OCI-LY7 (cell line): ENCODE measurements at regions not wholly inside any gene's neighbourhood (a gene's known extent, or its start where the extent isn't known, plus 50 kb on each side); places are given as distances from the start of the nearest gene placed in this dataset.

ENCODE experiments used
- BruUV-seq: library from RNA; stranded (reverse); fragments of 400-500 nt; replicated peaks from 2 replicates; lab custom pipeline; 2021; lab: Mats Ljungman, UMichigan
- CTCF ChIA-PET: fragments of 300-600 bp; sonication (Branson Sonifier 250); formaldehyde crosslinking; loops from one replicate; lab custom pipeline; 2022; ENCODE audit warnings: antibody characterized with exemption; ENCODE audit not compliant: unreplicated experiment; lab: Charles Lee
- POLR2A ChIA-PET: fragments of 300-600 bp; sonication (Branson Sonifier 250); formaldehyde crosslinking; loops from one replicate; lab custom pipeline; 2022; ENCODE audit warnings: antibody characterized with exemption; lab: Charles Lee
- DNase-seq: peaks from one replicate; pipeline ENCODE4 v3.0.0-alpha.2; 2015; ENCODE audit warnings: low spot score
- H2AFZ ChIP-seq: fragments of 200-600 bp; sonication (generic), shearing (Covaris generic); 2 replicates; pipeline ENCODE4 v1.6.1; 2014; ENCODE audit warnings: mild to moderate bottlenecking, antibody characterized with exemption, low read length, moderate library complexity
- H3K27ac ChIP-seq: fragments of 200-600 bp; sonication (generic); 2 replicates; pipeline ENCODE4 v1.5.1; 2014; ENCODE audit warnings: mixed run types, low read depth, mild to moderate bottlenecking, moderate library complexity, low read length, inconsistent platforms; ENCODE audit not compliant: poor library complexity, severe bottlenecking
- H3K36me3 ChIP-seq: fragments of 200-600 bp; sonication (generic); 2 replicates; pipeline ENCODE4 v1.6.1; 2014; ENCODE audit warnings: mild to moderate bottlenecking, antibody characterized with exemption, low read length, moderate library complexity, mixed read lengths; ENCODE audit not compliant: insufficient read depth
- H3K4me1 ChIP-seq: fragments of 200-600 bp; sonication (generic); 2 replicates; pipeline ENCODE4 v1.5.1; 2014; ENCODE audit warnings: mild to moderate bottlenecking, low read length; ENCODE audit not compliant: insufficient read depth, poor library complexity, severe bottlenecking
- H3K4me2 ChIP-seq: fragments of 200-600 bp; sonication (generic); 2 replicates; pipeline ENCODE4 v1.6.1; 2014; ENCODE audit warnings: mild to moderate bottlenecking, low read length
- H3K4me3 ChIP-seq: fragments of 200-600 bp; sonication (generic); 2 replicates; pipeline ENCODE4 v1.5.1; 2014; ENCODE audit warnings: mild to moderate bottlenecking, low read depth, low read length; ENCODE audit not compliant: poor library complexity, severe bottlenecking
- H3K79me2 ChIP-seq: fragments of 200-600 bp; sonication (generic); 2 replicates; pipeline ENCODE4 v1.6.1; 2016; ENCODE audit warnings: low read depth, mild to moderate bottlenecking, low read length, moderate library complexity, mixed read lengths; ENCODE audit not compliant: insufficient read depth
- H3K9me2 ChIP-seq: fragments of 200-600 bp; sonication (generic); 2 replicates; pipeline ENCODE4 v1.6.1; 2016; ENCODE audit warnings: mild to moderate bottlenecking, low read length, mixed read lengths; ENCODE audit not compliant: insufficient read depth
- H3K9me3 ChIP-seq: fragments of 200-600 bp; sonication (generic); 2 replicates; pipeline ENCODE4 v1.6.1; 2014; ENCODE audit warnings: mild to moderate bottlenecking, mixed run types, low read length, mixed read lengths
- H4K20me1 ChIP-seq: fragments of 200-600 bp; sonication (generic); 2 replicates; pipeline ENCODE4 v1.6.1; 2014; ENCODE audit warnings: mild to moderate bottlenecking, antibody characterized with exemption, low read length, moderate library complexity, mixed read lengths; ENCODE audit not compliant: insufficient read depth
- EZH2phosphoT487 ChIP-seq: fragments of 200-600 bp; sonication (generic); IDR thresholded peaks from 2 replicates; pipeline ENCODE4 v1.6.1; 2018; ENCODE audit warnings: low read depth, borderline replicate concordance, mild to moderate bottlenecking, mixed run types, antibody characterized with exemption, low read length, moderate library complexity, mixed read lengths
- intact Hi-C: fragments of 100-400 bp; cut with micrococcal nuclease; formaldehyde crosslinking; loops from one replicate; pipeline ENCODE4 v1.10.0; 2022; ENCODE audit not compliant: unreplicated experiment
- TF ChIP-seq, protein P1 (sequence below): fragments of 200-600 bp; sonication (generic); conservative IDR thresholded peaks from 2 replicates; pipeline ENCODE4 v1.5.1; 2014; ENCODE audit warnings: mild to moderate bottlenecking, antibody characterized with exemption, low read length, moderate library complexity, mixed read lengths

- DNase-seq, result no peak
- Histone ChIP-seq H3K4me1 (no peaks in the 10 kb centered on the region), H3K36me3 (no peaks in the 10 kb centered on the region), H2AFZ (no peak overlapping the region), H3K79me2 (no peaks in the 10 kb centered on the region), H3K4me2 (no peak overlapping the region), H3K9me2 (no peaks in the 10 kb centered on the region), H3K9me3 (no peaks in the 10 kb centered on the region), H3K4me3 (no peak overlapping the region), H4K20me1 (no peaks in the 10 kb centered on the region), H3K27ac (no peak overlapping the region)
- BruUV-seq, result no TSS peak
- POLR2A ChIA-PET, result no interaction called here
- intact Hi-C loops, result no loop called here
- CTCF ChIA-PET, result no interaction called here
- TF ChIP-seq EZH2phosphoT487, result no peak
- TF ChIP-seq, protein P1, sequence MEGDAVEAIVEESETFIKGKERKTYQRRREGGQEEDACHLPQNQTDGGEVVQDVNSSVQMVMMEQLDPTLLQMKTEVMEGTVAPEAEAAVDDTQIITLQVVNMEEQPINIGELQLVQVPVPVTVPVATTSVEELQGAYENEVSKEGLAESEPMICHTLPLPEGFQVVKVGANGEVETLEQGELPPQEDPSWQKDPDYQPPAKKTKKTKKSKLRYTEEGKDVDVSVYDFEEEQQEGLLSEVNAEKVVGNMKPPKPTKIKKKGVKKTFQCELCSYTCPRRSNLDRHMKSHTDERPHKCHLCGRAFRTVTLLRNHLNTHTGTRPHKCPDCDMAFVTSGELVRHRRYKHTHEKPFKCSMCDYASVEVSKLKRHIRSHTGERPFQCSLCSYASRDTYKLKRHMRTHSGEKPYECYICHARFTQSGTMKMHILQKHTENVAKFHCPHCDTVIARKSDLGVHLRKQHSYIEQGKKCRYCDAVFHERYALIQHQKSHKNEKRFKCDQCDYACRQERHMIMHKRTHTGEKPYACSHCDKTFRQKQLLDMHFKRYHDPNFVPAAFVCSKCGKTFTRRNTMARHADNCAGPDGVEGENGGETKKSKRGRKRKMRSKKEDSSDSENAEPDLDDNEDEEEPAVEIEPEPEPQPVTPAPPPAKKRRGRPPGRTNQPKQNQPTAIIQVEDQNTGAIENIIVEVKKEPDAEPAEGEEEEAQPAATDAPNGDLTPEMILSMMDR, result no peak
These were observed 80.1 kb downstream of the ADAMTS15 start for GRCh38 chr11:130528298-130529261.

- intact Hi-C loops, result no loop called here
- ChIA-PET CTCF (no interaction called here), POLR2A (interaction anchor here (0.6 to 0.8 kb wide), 2 partner anchors 14 to 706 kb away, joined by 3 to 5 read pairs; no protein-coding TSS in a partner anchor)
- Histone ChIP-seq H2AFZ (no peak overlapping the region), H3K4me2 (no peak overlapping the region), H3K4me1 (no peaks in the 10 kb centered on the region), H3K79me2 (no peaks in the 10 kb centered on the region), H3K4me3 (no peak overlapping the region), H3K27ac (no peak overlapping the region), H3K36me3 (no peaks in the 10 kb centered on the region), H3K9me2 (no peaks in the 10 kb centered on the region), H4K20me1 (no peaks in the 10 kb centered on the region), H3K9me3 (no peaks in the 10 kb centered on the region)
- no TSS peak for BruUV-seq
- no peak for DNase-seq
- TF ChIP-seq EZH2phosphoT487, result no peak
These were observed 80.9 kb downstream of the ADAMTS15 start for GRCh38 chr11:130529366-130529765.

GRCh38 chr11:130531061-130531460, 82.6 kb downstream of the ADAMTS15 start:
- Histone ChIP-seq H3K27ac (no peak overlapping the region), H3K9me3 (no peaks in the 10 kb centered on the region), H2AFZ (no peak overlapping the region), H3K79me2 (no peaks in the 10 kb centered on the region), H3K4me2 (no peak overlapping the region), H3K4me1 (no peaks in the 10 kb centered on the region), H3K4me3 (no peak overlapping the region), H3K36me3 (no peaks in the 10 kb centered on the region), H3K9me2 (no peaks in the 10 kb centered on the region), H4K20me1 (no peaks in the 10 kb centered on the region)
- TF ChIP-seq, protein P1, result no peak
- no peak for TF ChIP-seq EZH2phosphoT487
- DNase-seq, result no peak
- ChIA-PET POLR2A (no interaction called here), CTCF (no interaction called here)
- no TSS peak for BruUV-seq
- intact Hi-C loops, result no loop called here
